ENCODE measurements at regions not wholly inside any gene's neighbourhood (a gene's known extent, or its start where the extent isn't known, plus 50 kb on each side); places are given as distances from the start of the nearest gene placed in this dataset.

- Histone ChIP-seq H3K4me1 (peaks cover 14 to 28% (median 24%) of the 10 kb centered on the region in 10 experiments), H3K9me3 (replicated peaks in 1 of 11) (no peaks in the 10 kb centered on the region), H3K27ac (peak overlapping the region in 4 of 11 experiments; percentile 5 to 44 (median 37); a peak in 4 of 22 replicates), H3K4me3 (peak overlapping the region in 2 of 10 experiments; percentile 2 to 4; a peak in 3 of 20 replicates), H3K4me2 (peak overlapping the region; percentile 50 to 95 (median 83)), H3K27me3 (peaks cover 0 to 32% (median 5%) of the 10 kb centered on the region in 11 experiments; a peak in 7 of 22 replicates), H4K20me1 (peaks cover 0 to 8% (median 0%) of the 10 kb centered on the region in 11 experiments; a peak in 2 of 22 replicates), H3K36me3 (no peaks in the 10 kb centered on the region), H3K9ac (peak overlapping the region in 1 of 11 experiments; percentile 27; a peak in 1 of 22 replicates)
- no peak for TF ChIP-seq Cebpa-rat (IDR thresholded peaks at IDR 0.05)
Observed at GRCh38 chr3:193970773-193971206, 165.2 kb upstream of the HES1 start.

GRCh38 chr3:193971261-193971751 lies 164.6 kb upstream of the HES1 start:
- H3K27me3 ChIP-seq, result peaks cover 0 to 36% (median 5%) of the 10 kb centered on the region in 11 experiments; a peak in 7 of 22 replicates
- H3K4me3 ChIP-seq, result peak overlapping the region in 4 of 10 experiments; percentile 2 to 22 (median 9); a peak in 4 of 20 replicates
- H3K9ac ChIP-seq, result peak overlapping the region in 1 of 11 experiments; percentile 27; a peak in 3 of 22 replicates
- H3K27ac ChIP-seq, result peak overlapping the region in 4 of 11 experiments; percentile 5 to 44 (median 37); a peak in 4 of 22 replicates
- H3K4me1 ChIP-seq, result peaks cover 14 to 28% (median 24%) of the 10 kb centered on the region in 10 experiments
- peak overlapping the region; percentile 50 to 95 (median 83) for H3K4me2 ChIP-seq
- H3K36me3 ChIP-seq, result no peaks in the 10 kb centered on the region
- TF ChIP-seq Cebpa-rat (IDR thresholded peaks at IDR 0.05), result no peak
- H4K20me1 ChIP-seq, result peaks cover 0 to 8% (median 0%) of the 10 kb centered on the region in 11 experiments; a peak in 2 of 22 replicates
- no peaks in the 10 kb centered on the region for H3K9me3 ChIP-seq (replicated peaks in 1 of 11)

- peaks cover 14 to 28% (median 24%) of the 10 kb centered on the region in 10 experiments for H3K4me1 ChIP-seq
- no peaks in the 10 kb centered on the region for H3K9me3 ChIP-seq (replicated peaks in 1 of 11)
- H3K4me3 ChIP-seq, result peak overlapping the region in 1 of 10 experiments; percentile 22; a peak in 1 of 20 replicates
- 0 out of 22 replicates have a peak overlapping the region, but pooled peaks of 2 of the 11 experiments have one; percentile 43 to 44 for H3K27ac ChIP-seq
- no peak overlapping the region; a peak in 1 of 22 replicates for H3K9ac ChIP-seq
- peaks cover 0 to 36% (median 5%) of the 10 kb centered on the region in 11 experiments; a peak in 7 of 22 replicates for H3K27me3 ChIP-seq
- no peaks in the 10 kb centered on the region for H3K36me3 ChIP-seq
- H4K20me1 ChIP-seq, result peaks cover 0 to 8% (median 0%) of the 10 kb centered on the region in 11 experiments; a peak in 2 of 22 replicates
- no peak for TF ChIP-seq Cebpa-rat (IDR thresholded peaks at IDR 0.05)
- H3K4me2 ChIP-seq, result peak overlapping the region; percentile 50 to 95 (median 83); a peak in 18 of 22 replicates
Observed at GRCh38 chr3:193971966-193972365, 164.0 kb upstream of the HES1 start.

- Histone ChIP-seq H3K36me3 (no peaks in the 10 kb centered on the region), H3K27me3 (peaks cover 0 to 36% (median 5%) of the 10 kb centered on the region in 11 experiments; a peak in 7 of 22 replicates), H3K9ac (no peak overlapping the region), H4K20me1 (peaks cover 0 to 8% (median 0%) of the 10 kb centered on the region in 11 experiments; a peak in 2 of 22 replicates), H3K4me2 (no peak overlapping the region; a peak in 1 of 22 replicates), H3K27ac (no peak overlapping the region), H3K4me1 (peaks cover 21 to 36% (median 30%) of the 10 kb centered on the region in 10 experiments), H3K4me3 (no peak overlapping the region), H3K9me3 (replicated peaks in 1 of 11) (no peaks in the 10 kb centered on the region)
- TF ChIP-seq Cebpa-rat (IDR thresholded peaks at IDR 0.05), result no peak
Observed at GRCh38 chr3:193972832-193973231, 163.1 kb upstream of the HES1 start.

GRCh38 chr3:193974191-193974652 lies 161.7 kb upstream of the HES1 start:
- Histone ChIP-seq H3K27ac (no peak overlapping the region), H3K4me2 (no peak overlapping the region), H3K9me3 (replicated peaks in 1 of 11) (no peaks in the 10 kb centered on the region), H3K36me3 (no peaks in the 10 kb centered on the region), H3K9ac (no peak overlapping the region), H3K4me1 (peaks cover 23 to 45% (median 37%) of the 10 kb centered on the region in 10 experiments), H3K27me3 (peaks cover 0 to 36% (median 5%) of the 10 kb centered on the region in 11 experiments; a peak in 7 of 22 replicates), H3K4me3 (no peak overlapping the region), H4K20me1 (peaks cover 0 to 8% (median 0%) of the 10 kb centered on the region in 11 experiments; a peak in 2 of 22 replicates)
- TF ChIP-seq Cebpa-rat (IDR thresholded peaks at IDR 0.05), result no peak

- H3K27me3 ChIP-seq, result peaks cover 0 to 32% (median 5%) of the 10 kb centered on the region in 11 experiments; a peak in 7 of 22 replicates
- H3K9me3 ChIP-seq (replicated peaks in 1 of 11), result no peaks in the 10 kb centered on the region
- peaks cover 0 to 8% (median 0%) of the 10 kb centered on the region in 11 experiments; a peak in 2 of 22 replicates for H4K20me1 ChIP-seq
- no peak for TF ChIP-seq Cebpa-rat (IDR thresholded peaks at IDR 0.05)
- H3K4me1 ChIP-seq, result peaks cover 23 to 42% (median 35%) of the 10 kb centered on the region in 10 experiments
- no peak overlapping the region for H3K9ac ChIP-seq
- no peaks in the 10 kb centered on the region for H3K36me3 ChIP-seq
- H3K4me3 ChIP-seq, result no peak overlapping the region
- H3K27ac ChIP-seq, result no peak overlapping the region
- no peak overlapping the region for H3K4me2 ChIP-seq
Observed at GRCh38 chr3:193974671-193975535, 161.0 kb upstream of the HES1 start.

GRCh38 chr3:193977622-193978021 lies 158.3 kb upstream of the HES1 start:
- TF ChIP-seq Cebpa-rat (IDR thresholded peaks at IDR 0.05), result no peak
- H3K4me1 ChIP-seq, result peaks cover 25 to 41% (median 35%) of the 10 kb centered on the region in 10 experiments
- peaks cover 0 to 32% (median 0%) of the 10 kb centered on the region in 11 experiments; a peak in 5 of 22 replicates for H3K27me3 ChIP-seq
- no peaks in the 10 kb centered on the region for H3K9me3 ChIP-seq (replicated peaks in 1 of 11)
- H3K9ac ChIP-seq, result no peak overlapping the region
- H3K36me3 ChIP-seq, result no peaks in the 10 kb centered on the region
- H4K20me1 ChIP-seq, result no peaks in the 10 kb centered on the region
- no peak overlapping the region for H3K27ac ChIP-seq
- no peak overlapping the region for H3K4me3 ChIP-seq
- peak overlapping the region; percentile 17 to 62 (median 41); a peak in 19 of 22 replicates for H3K4me2 ChIP-seq

GRCh38 chr3:193978030-193978429 lies 157.9 kb upstream of the HES1 start:
- H3K9ac ChIP-seq, result no peak overlapping the region
- H3K4me2 ChIP-seq, result peak overlapping the region; percentile 17 to 62 (median 41); a peak in 17 of 22 replicates
- peaks cover 25 to 41% (median 36%) of the 10 kb centered on the region in 10 experiments for H3K4me1 ChIP-seq
- no peaks in the 10 kb centered on the region for H3K36me3 ChIP-seq
- TF ChIP-seq Cebpa-rat (IDR thresholded peaks at IDR 0.05), result no peak
- no peaks in the 10 kb centered on the region for H4K20me1 ChIP-seq
- H3K9me3 ChIP-seq (replicated peaks in 1 of 11), result no peaks in the 10 kb centered on the region
- H3K4me3 ChIP-seq, result no peak overlapping the region
- H3K27me3 ChIP-seq, result peaks cover 0 to 28% (median 0%) of the 10 kb centered on the region in 11 experiments; a peak in 5 of 22 replicates
- H3K27ac ChIP-seq, result no peak overlapping the region

Data from BLaER1 treated with 17β-estradiol and CSF1 and Interleukin-3, amounts not matched to agents 10 nM and 100 nM (cell line).